HG02763 (cell line): ENCODE measurements at regions not wholly inside any gene's neighbourhood (a gene's known extent, or its start where the extent isn't known, plus 50 kb on each side); places are given as distances from the start of the nearest gene placed in this dataset.
"Not testable (repeated sequence)": the region's sequence is repeated elsewhere in the genome, so short reads cannot be mapped to it uniquely, and the experiment has no call there.

Experiments used
- ATAC-seq: cut with Tn5 transposase; IDR thresholded peaks from one replicate; pipeline ENCODE4 v1.9.1; 2021; ENCODE audit warnings: mild to moderate bottlenecking, moderate library complexity; ENCODE audit not compliant: unreplicated experiment

- ATAC-seq = no peak
Observed at GRCh38 chr5:17816944-17817343, 182.7 kb downstream of the TAF11L14 start.

GRCh38 chr5:17817990-17818389, 183.7 kb downstream of the TAF11L14 start:
- ATAC-seq = no peak

- no peak for ATAC-seq
Observed at GRCh38 chr5:17819783-17820182, 185.5 kb downstream of the TAF11L14 start.

GRCh38 chr5:17828681-17829080, 194.4 kb downstream of the TAF11L14 start:
- ATAC-seq = no peak

GRCh38 chr5:17829456-17829855, 195.2 kb downstream of the TAF11L14 start:
- ATAC-seq = no peak

- no peak for ATAC-seq
Observed at GRCh38 chr5:17831279-17831678, 197.0 kb downstream of the TAF11L14 start.

- ATAC-seq = no peak
Observed at GRCh38 chr5:17832949-17833745, 198.9 kb downstream of the TAF11L14 start.

- no peak for ATAC-seq
Observed at GRCh38 chr5:17837757-17838156, 203.5 kb downstream of the TAF11L14 start.

GRCh38 chr5:17838469-17838868, 204.2 kb downstream of the TAF11L14 start:
- ATAC-seq = no peak

GRCh38 chr5:17839848-17840247, 205.6 kb downstream of the TAF11L14 start:
- no peak for ATAC-seq

- no peak for ATAC-seq
Observed at GRCh38 chr5:17846496-17846895, 212.2 kb downstream of the TAF11L14 start.

- ATAC-seq = no peak
Observed at GRCh38 chr5:17847286-17847685, 213.0 kb downstream of the TAF11L14 start.

- no peak for ATAC-seq
Observed at GRCh38 chr5:17852111-17852510, 217.9 kb downstream of the TAF11L14 start.

- no peak for ATAC-seq
Observed at GRCh38 chr5:17852740-17853139, 218.5 kb downstream of the TAF11L14 start.

- no peak for ATAC-seq
Observed at GRCh38 chr5:17854901-17855300, 220.6 kb downstream of the TAF11L14 start.

- no peak for ATAC-seq
Observed at GRCh38 chr5:17860660-17861315, 226.5 kb downstream of the TAF11L14 start.

- ATAC-seq = not testable (repeated sequence)
Observed at GRCh38 chr5:17864903-17865302, 230.6 kb downstream of the TAF11L14 start.

GRCh38 chr5:17865966-17866365, 231.7 kb downstream of the TAF11L14 start:
- not testable (repeated sequence) for ATAC-seq

- ATAC-seq = no peak
Observed at GRCh38 chr5:17872204-17872603, 237.9 kb downstream of the TAF11L14 start.

GRCh38 chr5:17878541-17878940, 244.3 kb downstream of the TAF11L14 start:
- no peak for ATAC-seq

- ATAC-seq = no peak
Observed at GRCh38 chr5:17879276-17879675, 245.0 kb downstream of the TAF11L14 start.

- ATAC-seq = no peak
Observed at GRCh38 chr5:17880869-17881268, 246.6 kb downstream of the TAF11L14 start.
